ENCODE measurements at regions not wholly inside any gene's neighbourhood (a gene's known extent, or its start where the extent isn't known, plus 50 kb on each side); places are given as distances from the start of the nearest gene placed in this dataset.

- ChIA-PET POLR2A (no interaction called here), CTCF (ENCODE audit: low intra/inter-chr PET ratio, low total read pairs) (no interaction called here)
- intact Hi-C loops (cut with micrococcal nuclease; ENCODE audit: unreplicated experiment) = no loop called here
- WGBS (ENCODE audit: low lambda C conversion rate) = 37% methylated on average over 13 of the region's 13 CpGs
- BruUV-seq (replicated peaks) = no TSS peak
- TF ChIP-seq ZXDC (CRISPR knock-in tag; IDR thresholded peaks at IDR 0.05) = no peak
- TF ChIP-seq, protein P1, sequence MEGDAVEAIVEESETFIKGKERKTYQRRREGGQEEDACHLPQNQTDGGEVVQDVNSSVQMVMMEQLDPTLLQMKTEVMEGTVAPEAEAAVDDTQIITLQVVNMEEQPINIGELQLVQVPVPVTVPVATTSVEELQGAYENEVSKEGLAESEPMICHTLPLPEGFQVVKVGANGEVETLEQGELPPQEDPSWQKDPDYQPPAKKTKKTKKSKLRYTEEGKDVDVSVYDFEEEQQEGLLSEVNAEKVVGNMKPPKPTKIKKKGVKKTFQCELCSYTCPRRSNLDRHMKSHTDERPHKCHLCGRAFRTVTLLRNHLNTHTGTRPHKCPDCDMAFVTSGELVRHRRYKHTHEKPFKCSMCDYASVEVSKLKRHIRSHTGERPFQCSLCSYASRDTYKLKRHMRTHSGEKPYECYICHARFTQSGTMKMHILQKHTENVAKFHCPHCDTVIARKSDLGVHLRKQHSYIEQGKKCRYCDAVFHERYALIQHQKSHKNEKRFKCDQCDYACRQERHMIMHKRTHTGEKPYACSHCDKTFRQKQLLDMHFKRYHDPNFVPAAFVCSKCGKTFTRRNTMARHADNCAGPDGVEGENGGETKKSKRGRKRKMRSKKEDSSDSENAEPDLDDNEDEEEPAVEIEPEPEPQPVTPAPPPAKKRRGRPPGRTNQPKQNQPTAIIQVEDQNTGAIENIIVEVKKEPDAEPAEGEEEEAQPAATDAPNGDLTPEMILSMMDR (CRISPR knock-in tag; IDR thresholded peaks at IDR 0.05) = peak; percentile 40
- TF ChIP-seq XRCC5 (optimal IDR thresholded peaks at IDR 0.05; ENCODE audit: low read length) = peak; percentile 20
- H3K36me3 ChIP-seq (replicated peaks in 1 of 2; ENCODE audit: control insufficient read depth in 1 of 2, insufficient read depth in 2 of 2, low read length in 2 of 2) = no peaks in the 10 kb centered on the region
- no peak overlapping the region for H3K4me3 ChIP-seq (replicated peaks in 1 of 3; ENCODE audit: insufficient read depth in 1 of 3, low read depth in 2 of 3, low read length in 3 of 3)
- H3K4me2 ChIP-seq (ENCODE audit: low read depth, low read length) = no peak overlapping the region
- no peak for DNase-seq (ENCODE audit: low spot score)
- no peaks in the 10 kb centered on the region for H3K79me2 ChIP-seq (ENCODE audit: insufficient read depth, low read length)
- ATAC-seq = no peak
- no peak overlapping the region for H3K27ac ChIP-seq (ENCODE audit: extremely low read length, insufficient read depth, low read length)
- H3K9me3 ChIP-seq (ENCODE audit: low read length) = no peaks in the 10 kb centered on the region
- peak; percentile 36 for FAIRE-seq
- H3K4me1 ChIP-seq (ENCODE audit: insufficient read depth, low read length) = peaks cover 10% of the 10 kb centered on the region
- in situ Hi-C loops (cut with HindIII; ENCODE audit: extremely low pct_ligation_motif_present, low pct_unique_long_range_greater_than_20kb) = no loop called here
- H4K20me1 ChIP-seq (ENCODE audit: insufficient read depth, low read length) = no peaks in the 10 kb centered on the region
- peaks cover 6 to 65% of the 10 kb centered on the region in 2 experiments for H3K27me3 ChIP-seq (ENCODE audit: control insufficient read depth in 1 of 2, insufficient read depth in 2 of 2, low read length in 2 of 2)
- H2AFZ ChIP-seq (ENCODE audit: low read length) = no peak overlapping the region
- no peak overlapping the region for H3K9ac ChIP-seq (ENCODE audit: insufficient read depth, low read depth, low read length)
Measured at GRCh38 chr2:583666-584065, 93.5 kb downstream of the TMEM18 start.

Data from HepG2 (cell line).